Left ventricle myocardium inferior (tissue), 1 donor: ENCODE measurements at regions not wholly inside any gene's neighbourhood (a gene's known extent, or its start where the extent isn't known, plus 50 kb on each side); places are given as distances from the start of the nearest gene placed in this dataset.

Source experiments
- DNase-seq: peaks from one replicate; pipeline ENCODE4 v3.0.0-alpha.2; 2020
- H3K27ac ChIP-seq: fragments of 200-600 bp; replicated peaks from 2 replicates; pipeline ENCODE4 v1.8.0; 2021
- H3K27me3 ChIP-seq: fragments of 200-600 bp; 2 replicates; pipeline ENCODE4 v1.8.0; 2021; ENCODE audit warnings: low read depth
- H3K36me3 ChIP-seq: fragments of 200-600 bp; 2 replicates; pipeline ENCODE4 v1.8.0; 2021
- H3K4me1 ChIP-seq: fragments of 200-600 bp; 2 replicates; pipeline ENCODE4 v1.8.0; 2021
- H3K4me3 ChIP-seq: fragments of 200-600 bp; 2 replicates; pipeline ENCODE4 v1.8.0; 2021; ENCODE audit warnings: mild to moderate bottlenecking, moderate library complexity
- H3K9me3 ChIP-seq: fragments of 200-600 bp; replicated peaks from 2 replicates; pipeline ENCODE4 v1.8.0; 2021
- CTCF ChIP-seq: fragments of 200-600 bp; IDR thresholded peaks from 2 replicates; pipeline ENCODE4 v1.8.0; 2021; ENCODE audit warnings: antibody characterized with exemption, mild to moderate bottlenecking, borderline replicate concordance
- intact Hi-C: fragments of 100-400 bp; cut with micrococcal nuclease; formaldehyde crosslinking; loops from one replicate; pipeline ENCODE4 v1.11.0; 2022
- donor health status: DM: no; HTN: yes; CAD: no; lungs with severe emphysema.

DNA sequence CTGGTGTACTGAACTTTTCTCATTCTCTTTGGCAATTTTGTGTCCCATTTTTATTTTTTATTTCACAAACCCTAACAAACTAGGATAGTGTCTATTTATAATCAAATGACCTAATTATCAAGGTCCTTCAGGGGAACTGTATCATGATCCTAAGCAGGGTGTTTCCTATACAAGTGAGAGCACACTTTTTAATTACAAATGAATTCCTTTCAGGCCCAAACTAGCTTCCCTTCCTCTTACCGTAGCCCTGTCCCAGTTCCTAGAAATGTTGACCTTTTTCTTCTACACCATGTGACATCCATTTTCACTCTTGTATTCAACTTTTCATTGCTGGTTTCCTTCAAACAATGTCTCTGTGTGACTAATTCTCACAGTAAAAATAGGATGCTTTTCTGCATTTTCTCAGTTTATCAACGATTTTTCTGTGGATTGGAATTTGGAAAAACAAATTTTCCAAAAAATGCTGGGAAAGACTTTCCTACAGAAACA lies 411.4 kb downstream of the CCDC91 start:
- intact Hi-C loops: no loop called here
- Histone ChIP-seq H3K4me3 (no peak overlapping the region), H3K4me1 (no peaks in the 10 kb centered on the region), H3K9me3 (peaks cover 9% of the 10 kb centered on the region), H3K36me3 (no peaks in the 10 kb centered on the region), H3K27ac (no peak overlapping the region), H3K27me3 (no peaks in the 10 kb centered on the region)
- TF ChIP-seq CTCF: no peak
- DNase-seq: no peak

DNA sequence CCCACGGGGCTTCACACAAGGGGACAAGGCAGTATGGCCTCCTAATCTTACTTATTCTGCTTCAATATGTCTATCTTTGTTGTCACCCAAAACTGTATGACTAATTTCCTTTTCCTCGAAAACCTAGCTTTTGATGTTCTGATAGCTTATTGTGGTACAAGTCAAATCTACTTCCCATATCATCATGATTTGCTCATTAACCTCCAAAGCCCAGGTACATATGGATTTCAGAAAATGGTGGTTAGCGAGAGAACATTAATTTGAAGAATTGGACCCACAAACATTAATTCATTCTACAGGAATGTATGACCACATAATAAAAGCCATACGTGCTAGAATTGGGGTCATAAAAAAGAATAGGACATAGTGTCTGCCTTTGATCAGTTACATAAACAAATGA lies 412.5 kb downstream of the CCDC91 start:
- Histone ChIP-seq H3K9me3 (peaks cover 21% of the 10 kb centered on the region), H3K4me3 (no peak overlapping the region), H3K36me3 (no peaks in the 10 kb centered on the region), H3K4me1 (no peaks in the 10 kb centered on the region), H3K27ac (no peak overlapping the region), H3K27me3 (no peaks in the 10 kb centered on the region)
- no peak for DNase-seq
- intact Hi-C loops: no loop called here
- TF ChIP-seq CTCF: no peak

DNA sequence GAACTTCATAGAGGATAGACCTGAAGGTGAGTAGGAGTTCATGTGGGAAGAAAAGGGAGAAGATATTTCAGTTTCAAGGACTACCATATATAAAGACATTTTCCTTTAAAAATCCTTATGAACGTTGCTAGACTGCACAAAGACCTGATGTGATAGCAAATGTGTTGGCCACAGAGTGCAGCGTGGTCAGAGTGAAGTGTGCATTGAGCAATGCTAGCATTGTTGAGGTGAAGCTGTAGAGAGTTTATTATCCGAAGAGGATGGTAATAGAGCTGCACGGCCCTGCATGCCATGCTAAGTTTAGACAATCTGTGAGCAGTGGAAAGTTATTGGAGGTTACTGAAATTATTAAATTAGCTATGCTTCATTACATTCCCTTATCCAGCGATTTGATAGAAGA lies 413.0 kb downstream of the CCDC91 start:
- Histone ChIP-seq H3K9me3 (peaks cover 25% of the 10 kb centered on the region), H3K4me3 (no peak overlapping the region), H3K27ac (no peak overlapping the region), H3K4me1 (no peaks in the 10 kb centered on the region), H3K27me3 (no peaks in the 10 kb centered on the region), H3K36me3 (no peaks in the 10 kb centered on the region)
- intact Hi-C loops: no loop called here
- TF ChIP-seq CTCF: no peak
- no peak for DNase-seq

GRCh38 chr12:28603801-28604200 lies 413.5 kb downstream of the CCDC91 start:
- H3K36me3 ChIP-seq: no peaks in the 10 kb centered on the region
- TF ChIP-seq CTCF: no peak
- intact Hi-C loops: no loop called here
- H3K27ac ChIP-seq: no peak overlapping the region
- H3K27me3 ChIP-seq: no peaks in the 10 kb centered on the region
- no peak for DNase-seq
- no peaks in the 10 kb centered on the region for H3K4me1 ChIP-seq
- no peak overlapping the region for H3K4me3 ChIP-seq
- peaks cover 28% of the 10 kb centered on the region for H3K9me3 ChIP-seq

GRCh38 chr12:28604240-28604639 lies 414.0 kb downstream of the CCDC91 start:
- intact Hi-C loops: no loop called here
- H3K4me3 ChIP-seq: no peak overlapping the region
- H3K27me3 ChIP-seq: no peaks in the 10 kb centered on the region
- no peak for DNase-seq
- no peaks in the 10 kb centered on the region for H3K36me3 ChIP-seq
- H3K4me1 ChIP-seq: no peaks in the 10 kb centered on the region
- H3K27ac ChIP-seq: no peak overlapping the region
- no peak for TF ChIP-seq CTCF
- peaks cover 28% of the 10 kb centered on the region for H3K9me3 ChIP-seq
